ENCODE measurements at regions not wholly inside any gene's neighbourhood (a gene's known extent, or its start where the extent isn't known, plus 50 kb on each side); places are given as distances from the start of the nearest gene placed in this dataset.

DNA sequence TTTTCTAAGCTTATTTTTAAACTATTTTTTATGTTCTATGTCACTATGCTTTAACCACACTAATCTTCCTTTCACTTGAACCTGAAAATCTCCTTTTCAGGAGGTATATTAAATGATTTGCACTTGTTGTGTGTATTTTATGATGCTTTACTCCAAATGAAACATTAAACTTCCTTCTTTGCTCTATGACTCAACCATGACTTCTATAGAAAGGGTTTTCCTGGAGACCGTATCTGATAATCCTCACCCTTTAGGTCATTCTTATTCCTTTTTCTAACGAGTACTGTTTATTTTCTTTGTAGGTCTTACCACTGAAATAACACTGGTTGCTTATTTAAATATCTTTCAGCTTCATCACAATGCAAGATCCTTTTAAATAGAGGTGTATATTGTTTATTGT is 1163.2 kb downstream of the PCDH18 start:
- TF ChIP-seq CTCF (IDR thresholded peaks at IDR 0.05; ENCODE audit: low read length) (no peak), EZH2 (IDR thresholded peaks at IDR 0.05; ENCODE audit: borderline replicate concordance, low read length) (no peak)

All from OCI-LY1 (cell line).